ENCODE measurements at regions not wholly inside any gene's neighbourhood (a gene's known extent, or its start where the extent isn't known, plus 50 kb on each side); places are given as distances from the start of the nearest gene placed in this dataset.

GRCh38 chr7:86295526-86295925, 348.2 kb upstream of the GRM3 start:
- no peak overlapping the region for H2AFZ ChIP-seq (ENCODE audit: low read depth, low read length, severe bottlenecking)
- H3K79me2 ChIP-seq (ENCODE audit: insufficient read depth, low read length) = no peaks in the 10 kb centered on the region
- H3K27ac ChIP-seq (ENCODE audit: low read depth, low read length) = no peak overlapping the region
- 0 out of 2 replicates have a peak, but pooled peaks cover 4% of the 10 kb centered on the region for H3K27me3 ChIP-seq (ENCODE audit: low read length)
- TF ChIP-seq EZH2phosphoT487 (conservative IDR thresholded peaks at IDR 0.05; ENCODE audit: low read length) (no peak), CTCF (IDR thresholded peaks at IDR 0.05; ENCODE audit: insufficient read depth, low read length, poor library complexity, severe bottlenecking) (no peak)
- H4K20me1 ChIP-seq (ENCODE audit: low read depth, low read length) = no peaks in the 10 kb centered on the region
- no peaks in the 10 kb centered on the region for H3F3A ChIP-seq (ENCODE audit: insufficient read depth)
- H3K9ac ChIP-seq (ENCODE audit: low read length) = no peak overlapping the region
- no peaks in the 10 kb centered on the region for H3K9me3 ChIP-seq (ENCODE audit: insufficient read depth, low read length)
- H3K36me3 ChIP-seq (ENCODE audit: low read length) = no peaks in the 10 kb centered on the region
- H3K4me2 ChIP-seq (ENCODE audit: low read depth, low read length, poor library complexity, severe bottlenecking) = no peak overlapping the region
- H3K4me3 ChIP-seq (ENCODE audit: insufficient read depth, low read length, poor library complexity, severe bottlenecking) = no peak overlapping the region
- no peaks in the 10 kb centered on the region for H3K9me2 ChIP-seq (replicated peaks; ENCODE audit: insufficient read depth, low read length)

GRCh38 chr7:86282014-86282682, 361.6 kb upstream of the GRM3 start:
- H3K27me3 ChIP-seq (ENCODE audit: low read length) = no peaks in the 10 kb centered on the region
- no peak overlapping the region for H3K9ac ChIP-seq (ENCODE audit: low read length)
- H4K20me1 ChIP-seq (ENCODE audit: low read depth, low read length) = no peaks in the 10 kb centered on the region; the same call in 1 of the 2 replicates
- H3K4me3 ChIP-seq (ENCODE audit: insufficient read depth, low read length, poor library complexity, severe bottlenecking) = no peak overlapping the region
- TF ChIP-seq EZH2phosphoT487 (conservative IDR thresholded peaks at IDR 0.05; ENCODE audit: low read length) = no peak
- no peak for TF ChIP-seq CTCF (IDR thresholded peaks at IDR 0.05; ENCODE audit: insufficient read depth, low read length, poor library complexity, severe bottlenecking)
- H2AFZ ChIP-seq (ENCODE audit: low read depth, low read length, severe bottlenecking) = no peak overlapping the region
- H3K36me3 ChIP-seq (ENCODE audit: low read length) = no peaks in the 10 kb centered on the region
- no peaks in the 10 kb centered on the region for H3F3A ChIP-seq (ENCODE audit: insufficient read depth)
- H3K9me2 ChIP-seq (replicated peaks; ENCODE audit: insufficient read depth, low read length) = no peaks in the 10 kb centered on the region
- H3K27ac ChIP-seq (ENCODE audit: low read depth, low read length) = no peak overlapping the region
- H3K9me3 ChIP-seq (ENCODE audit: insufficient read depth, low read length) = no peaks in the 10 kb centered on the region
- no peaks in the 10 kb centered on the region for H3K79me2 ChIP-seq (ENCODE audit: insufficient read depth, low read length)
- no peak overlapping the region for H3K4me2 ChIP-seq (ENCODE audit: low read depth, low read length, poor library complexity, severe bottlenecking)

GRCh38 chr7:86280150-86280549, 363.6 kb upstream of the GRM3 start:
- Histone ChIP-seq H2AFZ (ENCODE audit: low read depth, low read length, severe bottlenecking) (no peak overlapping the region), H3F3A (ENCODE audit: insufficient read depth) (no peaks in the 10 kb centered on the region)

More at GRCh38 chr7:86280150-86280549, 363.6 kb upstream of the GRM3 start:
- Histone ChIP-seq H3K27me3 (ENCODE audit: low read length) (no peaks in the 10 kb centered on the region), H4K20me1 (ENCODE audit: low read depth, low read length) (no peaks in the 10 kb centered on the region; the same call in 1 of the 2 replicates), H3K9me3 (ENCODE audit: insufficient read depth, low read length) (no peaks in the 10 kb centered on the region), H3K36me3 (ENCODE audit: low read length) (no peaks in the 10 kb centered on the region), H3K27ac (ENCODE audit: low read depth, low read length) (no peak overlapping the region), H3K4me3 (ENCODE audit: insufficient read depth, low read length, poor library complexity, severe bottlenecking) (no peak overlapping the region), H3K79me2 (ENCODE audit: insufficient read depth, low read length) (no peaks in the 10 kb centered on the region), H3K9ac (ENCODE audit: low read length) (no peak overlapping the region), H3K9me2 (replicated peaks; ENCODE audit: insufficient read depth, low read length) (no peaks in the 10 kb centered on the region), H3K4me2 (ENCODE audit: low read depth, low read length, poor library complexity, severe bottlenecking) (no peak overlapping the region)
- no peak for TF ChIP-seq CTCF (IDR thresholded peaks at IDR 0.05; ENCODE audit: insufficient read depth, low read length, poor library complexity, severe bottlenecking)
- no peak for TF ChIP-seq EZH2phosphoT487 (conservative IDR thresholded peaks at IDR 0.05; ENCODE audit: low read length)

All from SU-DHL-6 (cell line).